CD14-positive monocyte (primary cell): ENCODE measurements at regions not wholly inside any gene's neighbourhood (a gene's known extent, or its start where the extent isn't known, plus 50 kb on each side); places are given as distances from the start of the nearest gene placed in this dataset.

ENCODE experiments used
- DNase-seq, 3 donors: peaks; one replicate each; pipeline ENCODE4 v3.0.0-alpha.2; 2011 to 2022
- H2AFZ ChIP-seq: 2 replicates; pipeline ENCODE4 v1.6.0; 2012; ENCODE audit warnings: mild to moderate bottlenecking, low read depth, low read length, inconsistent platforms; ENCODE audit not compliant: insufficient read depth, poor library complexity, severe bottlenecking
- H3K27ac ChIP-seq, 2 donors: 1 replicate in 1 of 2; 2 replicates in 1 of 2; pipeline ENCODE4 v1.5.1; 2012 to 2013; ENCODE audit warnings: low read length in 2 of 2, control low read depth in 1 of 2, inconsistent platforms in 1 of 2, low read depth in 1 of 2, mild to moderate bottlenecking in 1 of 2
- H3K27me3 ChIP-seq, 2 donors: one replicate each; pipeline versions ENCODE4 v1.6.0 to v1.6.1; 2011 to 2013; ENCODE audit warnings: low read length in 2 of 2; ENCODE audit not compliant: control insufficient read depth in 2 of 2, insufficient read depth in 2 of 2
- H3K36me3 ChIP-seq, 2 donors: replicated peaks in 1 of 2; 1 replicate in 1 of 2; 2 replicates in 1 of 2; pipeline versions ENCODE4 v1.5.1 to v1.6.1; 2012 to 2013; ENCODE audit warnings: low read length in 2 of 2, control low read depth in 1 of 2, inconsistent platforms in 1 of 2, mild to moderate bottlenecking in 1 of 2; ENCODE audit not compliant: insufficient read depth in 2 of 2, control insufficient read depth in 1 of 2
- H3K4me1 ChIP-seq, 2 donors: 1 replicate in 1 of 2; 2 replicates in 1 of 2; pipeline versions ENCODE4 v1.5.1 to v1.6.1; 2012 to 2013; ENCODE audit warnings: low read length in 2 of 2, control low read depth in 1 of 2, inconsistent platforms in 1 of 2, mild to moderate bottlenecking in 1 of 2, moderate library complexity in 1 of 2; ENCODE audit not compliant: insufficient read depth in 2 of 2, control insufficient read depth in 1 of 2
- H3K4me2 ChIP-seq: replicated peaks from 2 replicates; pipeline ENCODE3; 2012; ENCODE audit warnings: low read length, moderate library complexity, mild to moderate bottlenecking; ENCODE audit not compliant: poor library complexity, severe bottlenecking; ENCODE audit errors: extremely low read depth
- H3K4me3 ChIP-seq, 3 experiments: fragments of 200-600 bp in 1 of 3; sonication (generic) in 1 of 3; replicated peaks in 1 of 3; 1 replicate in 2 of 3; 2 replicates in 1 of 3; pipeline ENCODE4 v1.5.1; 2011 to 2013; ENCODE audit warnings: low read length in 3 of 3, mild to moderate bottlenecking in 3 of 3, control low read depth in 2 of 3, low read depth in 2 of 3, inconsistent platforms in 1 of 3, moderate library complexity in 1 of 3
- H3K79me2 ChIP-seq: 2 replicates; pipeline ENCODE4 v1.6.0; 2012; ENCODE audit warnings: mild to moderate bottlenecking, control low read depth, inconsistent platforms, low read length, moderate library complexity; ENCODE audit not compliant: insufficient read depth
- H3K9ac ChIP-seq: 2 replicates; pipeline ENCODE4 v1.6.0; 2017; ENCODE audit warnings: low read length, mild to moderate bottlenecking; ENCODE audit not compliant: insufficient read depth, poor library complexity, severe bottlenecking
- H3K9me3 ChIP-seq, 2 donors: replicated peaks in 1 of 2; 1 replicate in 1 of 2; 2 replicates in 1 of 2; pipeline versions ENCODE4 v1.5.1 to v1.6.1; 2012 to 2013; ENCODE audit warnings: low read length in 2 of 2, control low read depth in 1 of 2; ENCODE audit not compliant: control insufficient read depth in 1 of 2, insufficient read depth in 1 of 2
- H4K20me1 ChIP-seq: 2 replicates; pipeline ENCODE4 v1.6.0; 2012; ENCODE audit warnings: mild to moderate bottlenecking, low read length, control low read depth, moderate library complexity; ENCODE audit not compliant: insufficient read depth
- H3K27ac Mint-ChIP-seq, 7 donors: one replicate each; pipeline ENCODE4 v1.8.0; 2020; ENCODE audit warnings: mild to moderate bottlenecking in 7 of 7, mixed read lengths in 7 of 7, moderate library complexity in 6 of 7, inconsistent platforms in 2 of 7
- H3K27me3 Mint-ChIP-seq, 3 donors: one replicate each; pipeline ENCODE4 v1.8.0; 2021 to 2022; ENCODE audit warnings: low read depth in 3 of 3, mild to moderate bottlenecking in 3 of 3, mixed read lengths in 3 of 3, moderate library complexity in 3 of 3, inconsistent platforms in 1 of 3
- H3K36me3 Mint-ChIP-seq, 2 donors: one replicate each; pipeline ENCODE4 v1.8.0; 2020; ENCODE audit warnings: mixed read lengths in 2 of 2, inconsistent platforms in 1 of 2, mild to moderate bottlenecking in 1 of 2
- H3K4me1 Mint-ChIP-seq: one replicate; pipeline ENCODE4 v1.8.0; 2020; ENCODE audit warnings: mild to moderate bottlenecking, mixed read lengths
- H3K4me3 Mint-ChIP-seq, 2 donors: one replicate each; pipeline ENCODE4 v1.8.0; 2020; ENCODE audit warnings: mild to moderate bottlenecking in 2 of 2, mixed read lengths in 2 of 2, moderate library complexity in 1 of 2
- H3K9me3 Mint-ChIP-seq, 7 donors: one replicate each; pipeline ENCODE4 v1.8.0; 2020 to 2022; ENCODE audit warnings: mixed read lengths in 7 of 7, mild to moderate bottlenecking in 6 of 7, moderate library complexity in 6 of 7, inconsistent platforms in 2 of 7
- WGBS: methylation state at CpG from one replicate; pipeline ENCODE4 v1.1.5; 2013; ENCODE audit warnings: missing lambda C conversion rate; ENCODE audit not compliant: insufficient coverage; 5-methylcytosine and 5-hydroxymethylcytosine counted together
- intact Hi-C, 2 donors: fragments of 100-400 bp; cut with micrococcal nuclease; formaldehyde crosslinking; loops; one replicate each; pipeline versions ENCODE4 v1.15.0 to v1.15.1; 2023
- TF ChIP-seq, protein P1 (sequence below): fragments of 200-600 bp; IDR thresholded peaks from one replicate; pipeline ENCODE4 v1.8.0; 2022; ENCODE audit warnings: antibody characterized with exemption, mild to moderate bottlenecking

DNA sequence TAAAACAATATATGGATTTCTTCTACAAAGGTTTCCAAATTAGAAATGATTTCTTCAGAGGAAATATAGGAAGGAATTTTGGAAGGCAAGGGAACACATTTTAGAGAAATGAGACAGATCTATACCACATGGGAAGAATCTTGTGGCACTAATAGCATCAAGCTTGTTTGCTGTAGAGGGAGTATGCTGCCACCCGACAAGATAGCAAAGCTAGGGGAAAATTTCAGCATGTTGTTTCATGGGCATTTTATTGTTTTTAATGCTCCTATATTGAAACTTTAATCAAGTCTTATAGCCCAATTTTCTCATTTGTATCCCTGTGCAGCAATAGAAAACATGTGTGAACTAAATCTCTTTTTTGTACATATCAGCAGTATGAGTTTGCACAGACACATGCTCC is 551.7 kb upstream of the INTU start:
- H3K27me3 Mint-ChIP-seq = peaks cover 0 to 1% (median 0%) of the 10 kb centered on the region in 3 donors
- no peak overlapping the region for H3K4me3 Mint-ChIP-seq
- Histone ChIP-seq H3K27me3 (no peaks in the 10 kb centered on the region), H4K20me1 (no peaks in the 10 kb centered on the region), H3K4me2 (no peak overlapping the region), H3K4me1 (no peaks in the 10 kb centered on the region), H3K36me3 (no peaks in the 10 kb centered on the region), H3K79me2 (no peaks in the 10 kb centered on the region), H2AFZ (no peak overlapping the region), H3K9me3 (peaks cover 12 to 16% of the 10 kb centered on the region in 2 donors), H3K4me3 (no peak overlapping the region), H3K9ac (no peak overlapping the region), H3K27ac (no peak overlapping the region)
- TF ChIP-seq, protein P1, sequence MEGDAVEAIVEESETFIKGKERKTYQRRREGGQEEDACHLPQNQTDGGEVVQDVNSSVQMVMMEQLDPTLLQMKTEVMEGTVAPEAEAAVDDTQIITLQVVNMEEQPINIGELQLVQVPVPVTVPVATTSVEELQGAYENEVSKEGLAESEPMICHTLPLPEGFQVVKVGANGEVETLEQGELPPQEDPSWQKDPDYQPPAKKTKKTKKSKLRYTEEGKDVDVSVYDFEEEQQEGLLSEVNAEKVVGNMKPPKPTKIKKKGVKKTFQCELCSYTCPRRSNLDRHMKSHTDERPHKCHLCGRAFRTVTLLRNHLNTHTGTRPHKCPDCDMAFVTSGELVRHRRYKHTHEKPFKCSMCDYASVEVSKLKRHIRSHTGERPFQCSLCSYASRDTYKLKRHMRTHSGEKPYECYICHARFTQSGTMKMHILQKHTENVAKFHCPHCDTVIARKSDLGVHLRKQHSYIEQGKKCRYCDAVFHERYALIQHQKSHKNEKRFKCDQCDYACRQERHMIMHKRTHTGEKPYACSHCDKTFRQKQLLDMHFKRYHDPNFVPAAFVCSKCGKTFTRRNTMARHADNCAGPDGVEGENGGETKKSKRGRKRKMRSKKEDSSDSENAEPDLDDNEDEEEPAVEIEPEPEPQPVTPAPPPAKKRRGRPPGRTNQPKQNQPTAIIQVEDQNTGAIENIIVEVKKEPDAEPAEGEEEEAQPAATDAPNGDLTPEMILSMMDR = no peak
- no peaks in the 10 kb centered on the region for H3K36me3 Mint-ChIP-seq
- intact Hi-C loops = no loop called here
- WGBS = no CpG with 5 or more reads among the region's 1 CpG
- peaks cover 7 to 16% (median 9%) of the 10 kb centered on the region in 7 donors for H3K9me3 Mint-ChIP-seq
- H3K4me1 Mint-ChIP-seq = no peaks in the 10 kb centered on the region
- no peak overlapping the region for H3K27ac Mint-ChIP-seq
- no peak for DNase-seq

DNA sequence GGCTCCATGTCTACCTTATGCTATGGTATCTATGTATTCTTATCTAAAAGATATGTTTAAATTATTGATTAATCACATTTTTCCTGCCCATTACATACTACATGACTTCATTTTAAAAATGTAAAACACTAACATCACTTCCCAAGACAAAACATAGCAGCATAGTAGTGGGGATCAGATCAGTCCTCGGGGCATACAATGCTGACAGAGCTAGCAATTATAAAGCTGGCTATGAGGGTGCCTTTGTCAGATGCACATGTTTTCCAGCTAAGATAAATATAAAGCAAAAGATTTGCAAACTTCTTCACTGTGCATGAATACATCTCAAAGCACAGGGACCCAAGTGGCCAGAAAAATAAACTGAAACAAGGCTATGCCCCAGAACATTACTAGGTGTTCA is 549.8 kb upstream of the INTU start:
- no CpG with 5 or more reads among the region's 1 CpG for WGBS
- H3K4me3 Mint-ChIP-seq = no peak overlapping the region
- H3K4me3 ChIP-seq = no peak overlapping the region
- no peaks in the 10 kb centered on the region for H4K20me1 ChIP-seq
- no peaks in the 10 kb centered on the region for H3K27me3 ChIP-seq
- H3K4me2 ChIP-seq = no peak overlapping the region
- peaks cover 3 to 20% (median 12%) of the 10 kb centered on the region in 7 donors for H3K9me3 Mint-ChIP-seq
- H2AFZ ChIP-seq = no peak overlapping the region
- H3K4me1 ChIP-seq = no peaks in the 10 kb centered on the region
- H3K27ac Mint-ChIP-seq = no peak overlapping the region
- TF ChIP-seq, protein P1 = no peak
- H3K9me3 ChIP-seq = peaks cover 12 to 19% of the 10 kb centered on the region in 2 donors
- H3K27me3 Mint-ChIP-seq = peaks cover 0 to 1% (median 0%) of the 10 kb centered on the region in 3 donors
- no peak overlapping the region for H3K9ac ChIP-seq
- intact Hi-C loops = no loop called here
- no peak for DNase-seq
- H3K4me1 Mint-ChIP-seq = no peaks in the 10 kb centered on the region
- no peaks in the 10 kb centered on the region for H3K36me3 Mint-ChIP-seq
- H3K79me2 ChIP-seq = no peaks in the 10 kb centered on the region
- H3K27ac ChIP-seq = no peak overlapping the region
- H3K36me3 ChIP-seq = no peaks in the 10 kb centered on the region
